ENCODE measurements at regions not wholly inside any gene's neighbourhood (a gene's known extent, or its start where the extent isn't known, plus 50 kb on each side); places are given as distances from the start of the nearest gene placed in this dataset.
"Not testable (repeated sequence)": the region's sequence is repeated elsewhere in the genome, so short reads cannot be mapped to it uniquely, and the experiment has no call there.

DNA sequence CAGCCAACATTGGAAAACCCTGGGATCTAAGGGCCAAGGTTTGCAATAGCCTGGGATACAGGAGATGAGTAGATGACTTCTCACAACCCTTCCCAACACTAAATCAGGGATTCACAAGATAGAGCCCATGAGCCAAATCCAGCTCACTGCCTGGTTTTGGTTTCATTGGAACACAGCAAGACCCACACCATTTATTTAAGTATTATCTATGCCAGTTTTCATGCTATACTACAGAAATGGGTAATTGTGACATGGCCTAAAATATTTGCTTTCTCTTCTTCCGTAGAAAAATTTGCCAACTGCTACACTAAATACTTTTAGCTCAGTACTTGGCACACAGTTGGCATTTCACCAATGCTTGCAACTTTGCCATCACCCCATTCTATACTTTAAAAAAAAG is 132.0 kb upstream of the LMCD1 start:
- DNase-seq = no peak

GRCh38 chr3:8371085-8371551 is 130.5 kb upstream of the LMCD1 start:
- peak; percentile 97 for DNase-seq

DNA sequence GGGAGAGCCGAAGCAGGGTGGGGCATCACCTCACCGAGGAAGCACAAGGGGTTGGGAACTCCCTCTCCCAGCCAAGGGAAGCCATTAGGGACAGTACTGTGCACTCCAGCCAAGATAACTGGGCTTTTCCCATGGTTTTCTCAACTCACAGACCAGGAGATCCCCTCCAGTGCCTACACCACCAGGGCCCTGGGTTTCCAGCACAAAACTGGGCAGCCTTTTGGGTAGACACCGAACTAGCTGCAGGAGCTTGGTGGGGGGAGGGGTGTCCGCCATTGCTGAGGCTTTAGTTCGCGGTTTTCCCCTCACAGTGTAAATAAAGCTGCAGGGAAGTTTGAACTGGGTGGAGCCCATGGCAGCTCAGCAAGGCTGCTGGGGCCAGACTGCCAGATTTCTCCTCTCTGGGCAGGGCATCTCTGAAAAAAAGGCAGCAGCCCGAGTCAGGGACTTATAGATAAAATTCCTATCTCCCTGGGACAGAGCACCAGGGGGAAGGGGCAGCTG is 129.6 kb upstream of the LMCD1 start:
- peak; percentile 67 for DNase-seq

DNA sequence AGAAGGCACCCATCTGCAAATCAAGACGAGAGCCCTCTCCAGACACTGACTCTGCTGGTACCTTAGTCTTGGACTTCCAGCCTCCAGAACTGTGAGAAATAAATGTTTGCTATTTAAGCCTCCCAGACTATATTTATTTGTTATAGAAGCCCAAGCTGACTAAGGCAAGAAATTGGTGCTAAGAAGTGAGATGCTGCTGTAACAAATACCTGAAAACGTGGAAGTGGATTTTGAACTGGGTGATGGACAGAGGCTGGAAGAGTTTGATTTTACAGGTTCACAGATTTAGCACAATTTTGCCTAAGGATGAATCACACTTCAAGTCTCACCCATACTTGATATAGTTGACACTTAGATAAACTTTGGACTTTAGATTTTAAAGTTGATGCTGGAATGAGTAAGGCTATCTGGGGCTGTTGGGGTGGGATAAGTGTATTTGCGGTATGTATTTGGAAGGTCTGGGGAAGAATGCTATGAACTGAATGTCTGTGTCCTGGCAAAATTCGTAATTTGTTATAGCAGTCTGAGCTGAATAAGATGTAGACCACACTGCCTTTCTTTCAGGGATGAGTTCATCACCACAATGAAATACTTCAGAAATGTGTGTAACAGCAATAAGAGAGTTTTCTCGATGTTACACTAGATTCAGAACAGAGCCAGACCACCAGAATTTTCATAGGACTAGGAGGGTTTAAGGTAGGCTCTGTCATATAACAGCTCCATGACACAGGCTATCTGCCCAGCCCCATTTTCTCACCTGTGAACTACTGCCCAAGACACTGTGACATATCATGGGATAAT is 120.5 kb upstream of the LMCD1 start:
- DNase-seq = no peak

GRCh38 chr3:8385848-8386620 is 115.6 kb upstream of the LMCD1 start:
- no peak for DNase-seq

- no peak for DNase-seq
Measured at GRCh38 chr3:8387571-8387970, 114.1 kb upstream of the LMCD1 start.

- DNase-seq = no peak
Measured at GRCh38 chr3:8399686-8400085, 101.9 kb upstream of the LMCD1 start.

GRCh38 chr3:8400911-8401310 is 100.7 kb upstream of the LMCD1 start:
- DNase-seq = no peak

DNA sequence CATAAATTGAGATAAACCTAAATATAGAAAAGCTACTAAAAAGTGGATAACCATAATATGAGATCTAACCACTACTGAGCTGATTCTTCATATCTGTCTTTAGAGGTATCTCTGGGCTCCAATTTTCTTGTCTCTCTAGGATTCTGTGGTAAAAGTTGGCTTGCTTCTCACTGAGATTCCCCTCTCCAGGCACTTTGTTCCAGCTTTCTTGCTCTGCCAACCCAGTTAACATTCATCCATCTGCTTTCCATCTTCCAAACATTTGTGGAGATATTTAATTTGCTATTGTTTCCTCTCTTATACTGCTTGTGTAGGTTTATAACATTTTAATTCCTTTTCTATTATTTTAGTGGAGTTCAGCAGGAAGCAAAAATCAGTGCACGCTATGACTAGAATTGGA is 97.6 kb upstream of the LMCD1 start:
- DNase-seq = no peak

- no peak for DNase-seq
Measured at GRCh38 chr3:8405144-8405543, 96.5 kb upstream of the LMCD1 start.

DNA sequence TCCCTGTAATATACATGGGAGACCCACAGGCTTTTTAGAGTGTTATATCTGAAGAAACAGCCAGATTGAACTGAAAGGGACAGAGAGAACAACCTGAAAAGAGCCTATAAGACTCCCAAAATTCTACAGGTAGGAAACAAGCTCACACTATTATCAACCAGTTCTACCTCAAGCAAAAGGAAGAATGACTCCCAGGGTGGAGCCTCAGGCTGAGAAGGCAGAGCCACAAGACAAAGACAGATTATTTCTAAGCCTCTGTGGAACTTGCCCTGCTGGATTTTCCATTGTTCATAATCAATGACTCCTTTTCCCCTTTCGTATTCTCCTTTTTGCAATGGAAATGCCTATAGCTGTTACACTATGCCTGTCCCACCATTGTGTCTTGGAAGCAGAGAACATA is 95.1 kb upstream of the LMCD1 start:
- DNase-seq = no peak

DNA sequence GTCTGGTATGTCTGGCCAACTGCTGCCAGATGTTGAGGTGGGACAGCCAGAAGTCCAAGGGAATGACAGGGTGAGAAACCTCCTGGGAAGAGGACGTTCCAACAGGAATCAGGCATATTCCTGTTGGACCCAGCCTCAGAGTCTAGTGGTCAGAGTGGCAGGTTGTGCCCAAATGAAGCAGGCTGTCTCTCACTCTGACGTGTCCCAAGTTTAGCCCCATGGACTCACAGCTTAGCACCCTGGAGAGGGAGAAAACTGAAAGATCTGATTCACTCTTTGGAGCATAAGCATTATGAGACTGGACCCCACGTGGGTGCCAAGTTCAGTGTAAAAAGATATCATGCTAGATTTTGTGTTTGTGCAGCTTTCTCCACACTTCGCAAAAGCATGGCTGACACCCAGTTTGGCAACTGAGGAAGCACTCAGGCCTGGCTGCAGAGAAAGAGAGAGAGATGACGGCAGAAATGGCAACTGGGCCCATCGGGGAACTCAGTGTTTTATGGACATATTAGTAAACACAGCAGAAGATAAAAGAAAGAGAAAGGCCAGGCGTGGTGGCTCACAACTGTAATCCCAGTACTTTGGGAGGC is 88.2 kb upstream of the LMCD1 start:
- no peak for DNase-seq

- peak; percentile 43 for DNase-seq
Measured at GRCh38 chr3:8416965-8417364, 84.7 kb upstream of the LMCD1 start.

- DNase-seq = no peak
Measured at GRCh38 chr3:8420612-8421011, 81.0 kb upstream of the LMCD1 start.

DNA sequence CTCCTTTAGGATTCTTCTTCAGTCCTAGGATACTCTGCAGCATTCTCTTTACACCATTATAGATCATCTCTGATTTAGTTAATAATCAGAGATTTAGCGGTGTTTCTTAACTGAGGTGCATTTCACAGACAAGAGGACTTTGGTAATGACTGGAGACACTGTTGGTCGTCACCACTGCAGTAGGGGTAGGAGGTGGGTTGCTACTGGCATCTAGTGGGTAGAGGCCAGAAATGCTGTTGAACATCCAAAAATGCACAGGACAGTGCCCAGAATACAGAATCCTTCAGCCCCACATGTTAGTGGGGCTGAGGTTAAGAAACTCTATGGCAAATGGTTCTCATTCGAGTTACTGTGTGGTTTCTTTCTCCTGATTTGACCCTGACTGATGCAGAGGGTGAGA is 80.4 kb upstream of the LMCD1 start:
- DNase-seq = peak; percentile 65

DNA sequence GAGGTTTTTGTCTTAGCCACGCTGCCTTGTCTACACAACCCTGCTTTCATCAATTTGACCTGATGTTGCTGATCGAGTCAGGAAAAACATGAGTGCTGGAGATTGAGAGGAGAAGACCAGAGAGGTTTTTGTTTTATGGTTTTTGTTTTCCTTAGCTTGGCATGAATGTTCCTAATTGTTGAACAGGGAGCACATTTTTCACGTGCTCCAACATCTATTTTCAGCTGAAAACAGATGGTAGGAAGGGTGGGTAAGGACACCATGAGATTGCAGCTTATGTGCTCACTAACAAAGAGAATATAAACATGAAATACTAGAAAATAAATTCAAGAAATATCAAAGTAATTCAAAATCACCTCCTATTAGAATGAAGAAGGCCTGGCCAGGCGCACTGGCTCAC is 79.9 kb upstream of the LMCD1 start:
- no peak for DNase-seq

- DNase-seq = no peak
Measured at GRCh38 chr3:8423307-8423706, 78.3 kb upstream of the LMCD1 start.

- no peak for DNase-seq
Measured at GRCh38 chr3:8424281-8424680, 77.3 kb upstream of the LMCD1 start.

DNA sequence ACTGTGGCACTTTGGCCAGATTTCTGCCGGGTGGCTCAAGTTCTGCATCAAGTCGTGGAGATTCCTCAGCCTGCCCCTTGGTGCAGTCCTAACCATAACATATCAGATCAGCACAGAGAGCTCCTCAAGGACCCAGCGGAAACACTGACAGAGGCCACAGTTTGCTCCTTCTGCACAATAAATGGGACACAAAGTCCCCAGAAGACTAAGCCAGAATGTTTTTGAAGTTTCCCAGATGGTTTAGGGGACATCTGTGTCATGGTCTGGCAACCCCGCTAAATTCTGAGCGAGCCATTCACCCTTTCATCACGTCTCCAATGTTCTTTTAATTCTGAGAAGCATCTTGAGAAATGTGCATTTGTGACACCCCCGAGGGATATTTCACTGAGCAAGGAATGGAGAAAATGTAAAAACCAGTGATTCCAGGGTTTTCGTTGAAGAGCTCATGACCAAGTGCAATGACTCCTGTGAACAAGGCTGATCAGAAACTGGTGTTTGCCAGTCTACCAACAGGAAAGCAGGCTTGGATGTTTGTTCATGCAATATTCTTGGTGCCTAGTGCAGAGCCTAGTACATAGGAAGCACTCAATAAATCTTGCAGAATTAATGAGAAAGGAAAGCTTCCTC is 64.8 kb upstream of the LMCD1 start:
- DNase-seq = no peak

DNA sequence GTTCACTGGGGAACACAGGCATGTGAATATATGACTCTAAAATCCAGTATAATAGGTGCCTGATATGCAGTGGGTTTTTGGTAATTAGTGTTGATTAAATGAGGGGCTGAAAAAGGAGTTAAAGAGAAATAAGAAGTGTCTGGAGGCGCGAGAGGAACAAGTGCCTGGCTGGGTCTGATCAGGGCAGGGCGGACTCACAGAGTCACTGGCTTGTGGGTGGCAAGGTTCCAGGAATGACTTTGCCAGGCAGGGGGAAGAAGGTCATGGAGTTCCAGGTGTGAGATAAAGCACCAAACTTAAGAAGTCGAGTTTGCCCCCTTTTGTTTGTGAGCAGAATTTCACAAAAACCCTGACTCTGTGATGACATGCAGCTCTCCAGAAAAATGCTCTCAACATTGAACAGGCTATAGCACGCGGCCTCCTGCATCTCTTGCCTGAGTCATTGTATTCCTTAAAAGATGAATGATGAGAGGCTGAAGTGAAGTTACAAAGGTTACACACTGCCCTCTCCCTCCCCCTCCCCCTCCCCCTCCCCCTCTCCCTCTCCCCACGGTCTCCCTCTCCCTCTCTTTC is 63.0 kb upstream of the LMCD1 start:
- DNase-seq = no peak

DNA sequence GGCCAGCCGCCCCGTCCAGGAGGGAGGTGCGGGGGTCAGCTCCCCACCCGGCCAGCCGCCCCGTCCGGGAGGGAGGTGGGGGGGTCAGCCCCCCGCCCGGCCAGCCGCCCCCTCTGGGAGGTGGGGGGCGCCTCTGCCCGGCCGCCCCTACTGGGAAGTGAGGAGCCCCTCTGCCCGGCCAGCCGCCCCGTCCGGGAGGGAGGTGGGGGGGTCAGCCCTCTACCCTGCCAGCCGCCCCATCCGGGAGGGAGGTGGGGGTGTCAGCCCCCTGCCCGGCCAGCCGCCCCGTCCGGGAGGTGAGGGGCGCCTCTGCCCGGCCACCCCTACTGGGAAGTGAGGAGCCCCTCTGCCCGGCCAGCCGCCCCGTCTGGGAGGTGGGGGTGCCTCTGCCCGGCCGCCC is 61.5 kb upstream of the LMCD1 start:
- not testable (repeated sequence) for DNase-seq

- peak; percentile 38 for DNase-seq
Measured at GRCh38 chr3:8441969-8442559, 59.6 kb upstream of the LMCD1 start.

Measured in hematopoietic multipotent progenitor cell treated with erythropoietin and hydrocortisone succinate and interleukin-3 and kit ligand, for 6 days (in vitro differentiated cells).